IMR-90 (cell line): ENCODE measurements at regions not wholly inside any gene's neighbourhood (a gene's known extent, or its start where the extent isn't known, plus 50 kb on each side); places are given as distances from the start of the nearest gene placed in this dataset.
A peak's percentile ranks its signal among the peaks of the same experiment; 100 is the strongest.

Experiments
- ATAC-seq: fragments of 200-7000 bp; cut with Tn5 transposase; 2 replicates; pipeline ENCODE4 v1.9.1; 2020; ENCODE audit warnings: low read depth, mild to moderate bottlenecking, moderate library complexity
- BruUV-seq: library from RNA; stranded (reverse); fragments of 400-500 nt; replicated peaks from 2 replicates; lab custom pipeline; 2021; lab: Mats Ljungman, UMichigan
- CTCF ChIA-PET: fragments of 300-600 bp; formaldehyde crosslinking; extraction: SDS; loops from one replicate; lab custom pipeline; 2021; ENCODE audit warnings: antibody characterized with exemption; lab: Yijun Ruan, JAX
- POLR2A ChIA-PET: fragments of 300-600 bp; sonication (Branson Sonifier 250); formaldehyde crosslinking; loops from one replicate; lab custom pipeline; 2022; ENCODE audit warnings: antibody characterized with exemption; ENCODE audit not compliant: unreplicated experiment; lab: Charles Lee
- DNase-seq: peaks from one replicate; pipeline ENCODE4 v3.0.0; 2013
- H2AFZ ChIP-seq: replicated peaks from 2 replicates; pipeline ENCODE3; 2013; ENCODE audit warnings: low read length, mild to moderate bottlenecking; ENCODE audit not compliant: poor library complexity
- H2AK5ac ChIP-seq: 2 replicates; pipeline ENCODE4 v1.6.1; 2013; ENCODE audit warnings: low read depth, low read length, inconsistent platforms
- H2AK9ac ChIP-seq: replicated peaks from 2 replicates; pipeline ENCODE3; 2013; ENCODE audit warnings: mild to moderate bottlenecking, low read depth, low read length, moderate library complexity; ENCODE audit not compliant: poor library complexity
- H2BK120ac ChIP-seq: 2 replicates; pipeline ENCODE4 v1.6.1; 2013; ENCODE audit warnings: low read depth, low read length, inconsistent platforms
- H2BK15ac ChIP-seq: 3 replicates; pipeline ENCODE4 v1.6.1; 2013; ENCODE audit warnings: low read depth, low read length, inconsistent platforms
- H2BK20ac ChIP-seq: 2 replicates; pipeline ENCODE4 v1.6.1; 2013; ENCODE audit warnings: low read depth, mild to moderate bottlenecking, inconsistent platforms, low read length, moderate library complexity
- H2BK5ac ChIP-seq: 2 replicates; pipeline ENCODE4 v1.6.1; 2013; ENCODE audit warnings: mild to moderate bottlenecking, low read depth, low read length, inconsistent platforms; ENCODE audit not compliant: poor library complexity, severe bottlenecking
- H3K14ac ChIP-seq: replicated peaks from 2 replicates; pipeline ENCODE4 v1.6.1; 2013; ENCODE audit warnings: low read depth, low read length, inconsistent platforms
- H3K18ac ChIP-seq: 2 replicates; pipeline ENCODE4 v1.6.1; 2013; ENCODE audit warnings: low read depth, low read length, control low read depth
- H3K23ac ChIP-seq: 2 replicates; pipeline ENCODE4 v1.6.1; 2013; ENCODE audit warnings: low read depth, low read length, inconsistent platforms
- H3K27ac ChIP-seq: 2 replicates; pipeline ENCODE4 v1.5.1; 2013; ENCODE audit warnings: mild to moderate bottlenecking, control low read depth, low read length; ENCODE audit not compliant: insufficient read depth
- H3K27me3 ChIP-seq: 2 replicates; pipeline ENCODE4 v1.6.1; 2013; ENCODE audit warnings: low read length; ENCODE audit not compliant: control insufficient read depth, insufficient read depth
- H3K36me3 ChIP-seq: 2 replicates; pipeline ENCODE4 v1.6.1; 2013; ENCODE audit warnings: low read length, mixed read lengths; ENCODE audit not compliant: control insufficient read depth, insufficient read depth
- H3K4ac ChIP-seq: 2 replicates; pipeline ENCODE4 v1.6.1; 2013; ENCODE audit warnings: low read depth, low read length, inconsistent platforms
- H3K4me1 ChIP-seq: 2 replicates; pipeline ENCODE4 v1.6.1; 2013; ENCODE audit warnings: low read length, mixed read lengths; ENCODE audit not compliant: control insufficient read depth, insufficient read depth
- H3K4me2 ChIP-seq: 2 replicates; pipeline ENCODE4 v1.6.1; 2013; ENCODE audit warnings: low read depth, mild to moderate bottlenecking, control low read depth, low read length, moderate library complexity
- H3K4me3 ChIP-seq: 2 replicates; pipeline ENCODE4 v1.5.1; 2013; ENCODE audit warnings: low read depth, mild to moderate bottlenecking, control low read depth, low read length, moderate library complexity; ENCODE audit not compliant: insufficient read depth
- H3K56ac ChIP-seq: 2 replicates; pipeline ENCODE4 v1.6.1; 2013; ENCODE audit warnings: low read length, inconsistent platforms; ENCODE audit not compliant: insufficient read depth; ENCODE audit errors: extremely low read depth
- H3K79me1 ChIP-seq, 2 experiments: 2 replicates each; pipeline ENCODE4 v1.6.1; 2013; ENCODE audit warnings: low read length in 2 of 2, inconsistent platforms in 1 of 2, low read depth in 1 of 2
- H3K9ac ChIP-seq: 2 replicates; pipeline ENCODE4 v1.6.1; 2013; ENCODE audit warnings: low read depth, low read length, control low read depth
- H3K9me1 ChIP-seq: 2 replicates; pipeline ENCODE4 v1.6.1; 2013; ENCODE audit warnings: low read length, inconsistent platforms; ENCODE audit not compliant: insufficient read depth
- H3K9me3 ChIP-seq: 2 replicates; pipeline ENCODE4 v1.6.1; 2013; ENCODE audit warnings: low read length; ENCODE audit not compliant: control insufficient read depth, insufficient read depth
- H4K20me1 ChIP-seq: 2 replicates; pipeline ENCODE4 v1.6.1; 2013; ENCODE audit warnings: low read length, inconsistent platforms; ENCODE audit not compliant: insufficient read depth
- H4K5ac ChIP-seq: 2 replicates; pipeline ENCODE4 v1.6.1; 2013; ENCODE audit warnings: mild to moderate bottlenecking, low read depth, low read length, control low read depth
- H4K8ac ChIP-seq, 2 experiments: 2 replicates each; pipeline ENCODE4 v1.6.1; 2013; ENCODE audit warnings: low read depth in 2 of 2, low read length in 2 of 2, control low read depth in 1 of 2, inconsistent platforms in 1 of 2
- H4K91ac ChIP-seq: 2 replicates; pipeline ENCODE4 v1.6.1; 2013; ENCODE audit warnings: low read depth, low read length, inconsistent platforms; ENCODE audit not compliant: insufficient read depth
- BHLHE40 ChIP-seq: fragments of 150-350 bp; IDR thresholded peaks from 2 replicates; pipeline ENCODE4 v1.6.1; 2016; ENCODE audit warnings: mild to moderate bottlenecking, low read depth, low read length
- CHD1 ChIP-seq: IDR thresholded peaks from 2 replicates; pipeline ENCODE4 v1.6.1; 2012; ENCODE audit warnings: low read depth, low read length, improper control_type of control experiment
- ELK1 ChIP-seq: fragments of 150-350 bp; IDR thresholded peaks from 2 replicates; pipeline ENCODE4 v1.6.1; 2016; ENCODE audit warnings: low read depth, mild to moderate bottlenecking, low read length, moderate library complexity, borderline replicate concordance
- MAFK ChIP-seq: IDR thresholded peaks from 2 replicates; pipeline ENCODE4 v1.6.1; 2012; ENCODE audit warnings: low read depth, low read length, improper control_type of control experiment
- MXI1 ChIP-seq: IDR thresholded peaks from 2 replicates; pipeline ENCODE4 v1.6.1; 2012; ENCODE audit warnings: low read depth, mild to moderate bottlenecking, low read length, moderate library complexity, borderline replicate concordance
- NFE2L2 ChIP-seq: fragments of 150-350 bp; IDR thresholded peaks from 2 replicates; pipeline ENCODE4 v1.6.1; 2016; ENCODE audit warnings: low read depth, mild to moderate bottlenecking, low read length
- POLR2A ChIP-seq: IDR thresholded peaks from 2 replicates; pipeline ENCODE4 v1.6.1; 2012; ENCODE audit warnings: mild to moderate bottlenecking, low read depth, low read length
- RAD21 ChIP-seq: IDR thresholded peaks from 2 replicates; pipeline ENCODE4 v1.6.1; 2012; ENCODE audit warnings: low read length, improper control_type of control experiment
- RCOR1 ChIP-seq: IDR thresholded peaks from 2 replicates; pipeline ENCODE4 v1.6.1; 2012; ENCODE audit warnings: mild to moderate bottlenecking, low read length, improper control_type of control experiment; ENCODE audit not compliant: insufficient replicate concordance
- RFX5 ChIP-seq: IDR thresholded peaks from 2 replicates; pipeline ENCODE4 v1.8.0; 2012; ENCODE audit warnings: low read depth, mild to moderate bottlenecking, low read length, moderate library complexity
- USF2 ChIP-seq: fragments of 150-350 bp; IDR thresholded peaks from 2 replicates; pipeline ENCODE4 v1.6.1; 2017; ENCODE audit warnings: mild to moderate bottlenecking, antibody characterized with exemption, low read length, low read depth
- WGBS, 2 experiments: methylation state at CpG; one replicate each; pipeline versions ENCODE4 v1.1.5 to v1.1.7; 2013; ENCODE audit warnings: missing lambda C conversion rate in 2 of 2; ENCODE audit not compliant: insufficient read length in 1 of 2; ENCODE audit errors: extremely low coverage in 2 of 2; 5-methylcytosine and 5-hydroxymethylcytosine counted together
- dilution Hi-C: fragments of 300-500 bp; cut with HindIII; formaldehyde crosslinking; loops from one replicate; pipeline ENCODE4 v1.14.3; 2018; ENCODE audit warnings: low sequenced_read_pairs; ENCODE audit not compliant: unreplicated experiment
- in situ Hi-C: fragments of 300-500 bp; cut with MboI; formaldehyde crosslinking; loops from 3 replicates; pipeline ENCODE4 v1.14.3; 2019; ENCODE audit warnings: low sequenced_read_pairs, inconsistent platforms, mixed read lengths
- intact Hi-C: fragments of 100-400 bp; cut with micrococcal nuclease; formaldehyde crosslinking; loops from 2 replicates; pipeline ENCODE4 v1.10.0; 2022

GRCh38 chr14:30252151-30252550 lies 306.8 kb upstream of the G2E3 start:
- H3K36me3 ChIP-seq, result no peaks in the 10 kb centered on the region
- dilution Hi-C loops, result no loop called here
- POLR2A ChIA-PET, result interaction anchor here (0.6 kb wide), 1 partner anchor 14 kb away, joined by 3 read pairs; no protein-coding TSS in a partner anchor

More at GRCh38 chr14:30252151-30252550, 306.8 kb upstream of the G2E3 start:
- Histone ChIP-seq H3K18ac (peak overlapping the region; percentile 35; the same call in 1 of the 2 replicates), H2BK5ac (no peak overlapping the region), H2AFZ (no peak overlapping the region), H3K27me3 (no peaks in the 10 kb centered on the region), H2AK5ac (no peak overlapping the region), H2BK120ac (no peak overlapping the region), H4K91ac (no peak overlapping the region), H3K79me1 (no peaks in the 10 kb centered on the region), H3K23ac (no peak overlapping the region), H3K4me2 (no peak overlapping the region), H3K14ac (no peak overlapping the region), H3K9ac (no peak overlapping the region), H4K5ac (no peak overlapping the region), H3K27ac (no peak overlapping the region), H4K20me1 (no peaks in the 10 kb centered on the region), H3K4ac (no peak overlapping the region), H3K56ac (no peak overlapping the region), H2BK15ac (no peak overlapping the region), H3K4me1 (peaks cover 3% of the 10 kb centered on the region; the same call in 1 of the 2 replicates), H2AK9ac (no peak overlapping the region), H3K9me3 (no peaks in the 10 kb centered on the region), H3K9me1 (no peaks in the 10 kb centered on the region), H2BK20ac (no peak overlapping the region), H3K4me3 (no peak overlapping the region), H4K8ac (no peak overlapping the region)
- CTCF ChIA-PET, result interaction anchor here (0.8 to 2.0 kb wide), 2 partner anchors 12 to 18 kb away, joined by 3 to 9 read pairs; no protein-coding TSS in a partner anchor
- TF ChIP-seq ELK1, result no peak
- TF ChIP-seq MAFK, result no peak
- no peak for TF ChIP-seq BHLHE40
- TF ChIP-seq USF2, result no peak
- TF ChIP-seq RCOR1, result no peak
- no peak for TF ChIP-seq NFE2L2
- no peak for TF ChIP-seq MXI1
- TF ChIP-seq POLR2A, result no peak
- TF ChIP-seq CHD1, result no peak
- no peak for TF ChIP-seq RAD21
- TF ChIP-seq RFX5, result no peak
- in situ Hi-C loops (no loop called here), intact Hi-C loops (no loop called here)
- WGBS, 2 experiments, result no CpG with 5 or more reads among the region's 2 CpGs
- BruUV-seq, result no TSS peak
- no peak for ATAC-seq
- no peak for DNase-seq
